GM12878 (cell line): ENCODE measurements at regions not wholly inside any gene's neighbourhood (a gene's known extent, or its start where the extent isn't known, plus 50 kb on each side); places are given as distances from the start of the nearest gene placed in this dataset.

ENCODE experiments used
- ATAC-seq: fragments of 200-7000 bp; cut with Tn5 transposase; 3 replicates; pipeline ENCODE4 v1.9.1; 2020; ENCODE audit warnings: mild to moderate bottlenecking, moderate library complexity
- BruUV-seq: library from RNA; stranded (reverse); fragments of 400-500 nt; replicated peaks from 2 replicates; lab custom pipeline; 2021; lab: Mats Ljungman, UMichigan
- CTCF ChIA-PET: fragments of 300-600 bp; sonication (Branson Sonifier 250); formaldehyde crosslinking; extraction: SDS; loops from one replicate; lab custom pipeline; 2021; ENCODE audit warnings: inconsistent platforms; lab: Yijun Ruan, JAX
- POLR2A ChIA-PET: fragments of 350-600 bp; formaldehyde crosslinking; extraction: SDS; loops from one replicate; lab custom pipeline; 2021; ENCODE audit warnings: inconsistent platforms; lab: Charles Lee
- RAD21 ChIA-PET: fragments of 300-600 bp; sonication (Branson Sonifier 250); formaldehyde crosslinking; loops from one replicate; lab custom pipeline; 2023; ENCODE audit warnings: antibody characterized with exemption; ENCODE audit not compliant: unreplicated experiment; lab: Charles Lee
- SMC1A ChIA-PET: fragments of 300-600 bp; sonication (Branson Sonifier 250); formaldehyde crosslinking; loops from one replicate; lab custom pipeline; 2023; ENCODE audit not compliant: unreplicated experiment, uncharacterized antibody; lab: Charles Lee
- DNase-seq: peaks from one replicate; pipeline ENCODE4 v3.0.0-alpha.2; 2011; ENCODE audit warnings: low read depth, low spot score
- FAIRE-seq: peaks from 3 replicates; lab custom pipeline; 2011; peaks lifted over from hg19 to GRCh38; lab: Jason Lieb, UNC
- H2AFZ ChIP-seq: 2 replicates; pipeline ENCODE4 v1.6.0; 2011; ENCODE audit warnings: low read depth, low read length, control low read depth; ENCODE audit not compliant: control insufficient read depth
- H3K27ac ChIP-seq: 2 replicates; pipeline ENCODE4 v1.5.1; 2011; ENCODE audit warnings: control low read depth; ENCODE audit not compliant: control insufficient read depth, insufficient read depth
- H3K27me3 ChIP-seq, 2 experiments: replicated peaks in 1 of 2; 2 replicates each; pipeline versions ENCODE4 v1.6.0 to v1.6.1; 2011; ENCODE audit warnings: low read length in 1 of 2; ENCODE audit not compliant: control insufficient read depth in 2 of 2, insufficient read depth in 2 of 2
- H3K36me3 ChIP-seq, 2 experiments: 2 replicates each; pipeline ENCODE4 v1.5.1; 2011; ENCODE audit warnings: low read length in 1 of 2; ENCODE audit not compliant: control insufficient read depth in 2 of 2, insufficient read depth in 2 of 2
- H3K4me1 ChIP-seq: 2 replicates; pipeline ENCODE4 v1.6.1; 2011; ENCODE audit warnings: mild to moderate bottlenecking, low read length, moderate library complexity, mixed read lengths; ENCODE audit not compliant: control insufficient read depth, insufficient read depth
- H3K4me2 ChIP-seq: 2 replicates; pipeline ENCODE4 v1.6.0; 2011; ENCODE audit warnings: control low read depth; ENCODE audit not compliant: control insufficient read depth, insufficient read depth
- H3K4me3 ChIP-seq: fragments of 200-600 bp; sonication (generic); 2 replicates; pipeline ENCODE4 v1.5.1; 2016
- H3K79me2 ChIP-seq: 2 replicates; pipeline ENCODE4 v1.6.0; 2011; ENCODE audit warnings: low read length; ENCODE audit not compliant: control insufficient read depth, insufficient read depth
- H3K9ac ChIP-seq: 2 replicates; pipeline ENCODE4 v1.8.0; 2011; ENCODE audit warnings: low read length, control low read depth, mixed read lengths; ENCODE audit not compliant: control insufficient read depth, insufficient read depth
- H3K9me3 ChIP-seq: replicated peaks from 3 replicates; pipeline ENCODE4 v1.5.1; 2011; ENCODE audit warnings: mild to moderate bottlenecking, low read length; ENCODE audit not compliant: control insufficient read depth, insufficient read depth
- H4K20me1 ChIP-seq: 2 replicates; pipeline ENCODE4 v1.6.0; 2011; ENCODE audit not compliant: control insufficient read depth, insufficient read depth
- BCL11A ChIP-seq: IDR thresholded peaks from 2 replicates; pipeline ENCODE4 v1.6.1; 2011; ENCODE audit warnings: low read depth, low read length
- CBX5 ChIP-seq: sonication (generic); IDR thresholded peaks from 2 replicates; pipeline ENCODE4 v1.6.1; 2016; ENCODE audit warnings: low read depth, moderate library complexity, mild to moderate bottlenecking, inconsistent platforms
- HDGF ChIP-seq: fragments of 450-650 bp; IDR thresholded peaks from 2 replicates; pipeline ENCODE4 v1.6.1; 2016; ENCODE audit warnings: antibody characterized with exemption
- KLF5 ChIP-seq: fragments of 450-650 bp; IDR thresholded peaks from 2 replicates; pipeline ENCODE4 v1.6.1; 2014; ENCODE audit warnings: mild to moderate bottlenecking; ENCODE audit not compliant: partially characterized antibody
- LARP7 ChIP-seq: fragments of 450-650 bp; IDR thresholded peaks from 2 replicates; pipeline ENCODE4 v1.6.1; 2017; ENCODE audit warnings: mild to moderate bottlenecking
- NR2C1 ChIP-seq: fragments of 450-650 bp; IDR thresholded peaks from 2 replicates; pipeline ENCODE4 v1.6.1; 2017; ENCODE audit warnings: antibody characterized with exemption, mild to moderate bottlenecking, moderate library complexity
- POLR2A ChIP-seq: IDR thresholded peaks from 2 replicates; pipeline ENCODE4 v1.6.1; 2011; ENCODE audit warnings: low read depth, mild to moderate bottlenecking, low read length
- POU2F2 ChIP-seq: IDR thresholded peaks from 3 replicates; pipeline ENCODE4 v1.6.1; 2011; ENCODE audit warnings: low read depth, mild to moderate bottlenecking, low read length, borderline replicate concordance
- RAD51 ChIP-seq: fragments of 450-650 bp; IDR thresholded peaks from 2 replicates; pipeline ENCODE4 v1.6.1; 2016; ENCODE audit warnings: moderate library complexity, mild to moderate bottlenecking, inconsistent platforms
- RB1 ChIP-seq: fragments of 450-650 bp; formaldehyde crosslinking; IDR thresholded peaks from 2 replicates; pipeline ENCODE4 v1.6.1; 2017; ENCODE audit warnings: mild to moderate bottlenecking, borderline replicate concordance
- SP1 ChIP-seq: IDR thresholded peaks from one replicate; pipeline ENCODE4 v1.6.1; 2011; ENCODE audit warnings: low read depth, low read length
- TARDBP ChIP-seq: IDR thresholded peaks from 2 replicates; pipeline ENCODE4 v1.6.1; 2016; ENCODE audit warnings: borderline replicate concordance
- TCF12 ChIP-seq: IDR thresholded peaks from 2 replicates; pipeline ENCODE4 v1.6.1; 2011; ENCODE audit warnings: low read depth, mild to moderate bottlenecking, low read length
- TCF3 ChIP-seq: IDR thresholded peaks from 2 replicates; pipeline ENCODE4 v1.6.1; 2012; ENCODE audit warnings: low read depth, mild to moderate bottlenecking, low read length, borderline replicate concordance; ENCODE audit not compliant: insufficient read depth
- in situ Hi-C: fragments of 300-500 bp; cut with MboI; formaldehyde crosslinking; loops from 9 replicates; pipeline ENCODE4 v1.14.3; 2018; ENCODE audit warnings: mixed read lengths
- intact Hi-C: fragments of 100-400 bp; cut with micrococcal nuclease; formaldehyde crosslinking; loops from one replicate; pipeline ENCODE4 v1.14.2; 2022; ENCODE audit not compliant: unreplicated experiment
- TF ChIP-seq, protein P1 (sequence below): IDR thresholded peaks from 2 replicates; pipeline ENCODE4 v1.6.1; 2011; ENCODE audit warnings: mild to moderate bottlenecking, low read depth, low read length, moderate library complexity; ENCODE audit not compliant: insufficient replicate concordance

GRCh38 chr11:24324211-24324610, 172.6 kb upstream of the LUZP2 start:
- Histone ChIP-seq H4K20me1 (no peaks in the 10 kb centered on the region), H3K36me3 (no peaks in the 10 kb centered on the region), H3K4me2 (no peak overlapping the region), H3K4me3 (no peak overlapping the region), H3K9ac (no peak overlapping the region), H3K9me3 (no peaks in the 10 kb centered on the region), H3K27me3 (no peaks in the 10 kb centered on the region), H2AFZ (no peak overlapping the region), H3K4me1 (no peaks in the 10 kb centered on the region), H3K79me2 (no peaks in the 10 kb centered on the region), H3K27ac (no peak overlapping the region)
- SMC1A ChIA-PET: no interaction called here
- in situ Hi-C loops (no loop called here), intact Hi-C loops (no loop called here)
- no peak for DNase-seq
- ATAC-seq: no peak
- POLR2A ChIA-PET: no interaction called here
- BruUV-seq: no TSS peak
- TF ChIP-seq RAD51 (no peak), BCL11A (no peak), POLR2A (no peak), LARP7 (no peak), CBX5 (no peak), NR2C1 (no peak), RB1 (no peak), SP1 (no peak), HDGF (no peak), TCF12 (no peak), POU2F2 (no peak), TARDBP (no peak), KLF5 (no peak), TCF3 (no peak)
- TF ChIP-seq, protein P1, sequence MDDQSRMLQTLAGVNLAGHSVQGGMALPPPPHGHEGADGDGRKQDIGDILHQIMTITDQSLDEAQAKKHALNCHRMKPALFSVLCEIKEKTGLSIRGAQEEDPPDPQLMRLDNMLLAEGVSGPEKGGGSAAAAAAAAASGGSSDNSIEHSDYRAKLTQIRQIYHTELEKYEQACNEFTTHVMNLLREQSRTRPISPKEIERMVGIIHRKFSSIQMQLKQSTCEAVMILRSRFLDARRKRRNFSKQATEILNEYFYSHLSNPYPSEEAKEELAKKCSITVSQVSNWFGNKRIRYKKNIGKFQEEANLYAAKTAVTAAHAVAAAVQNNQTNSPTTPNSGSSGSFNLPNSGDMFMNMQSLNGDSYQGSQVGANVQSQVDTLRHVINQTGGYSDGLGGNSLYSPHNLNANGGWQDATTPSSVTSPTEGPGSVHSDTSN: no peak
- RAD21 ChIA-PET: no interaction called here
- CTCF ChIA-PET: no interaction called here
- no peak for FAIRE-seq
